GM21390 (cell line): ENCODE measurements at regions not wholly inside any gene's neighbourhood (a gene's known extent, or its start where the extent isn't known, plus 50 kb on each side); places are given as distances from the start of the nearest gene placed in this dataset.
"Not testable (repeated sequence)": the region's sequence is repeated elsewhere in the genome, so short reads cannot be mapped to it uniquely, and the experiment has no call there.

Experiments used
- ATAC-seq: cut with Tn5 transposase; IDR thresholded peaks from one replicate; pipeline ENCODE4 v1.9.1; 2021; ENCODE audit not compliant: unreplicated experiment

GRCh38 chr12:125540580-125541204 is 475.5 kb downstream of the AACS start:
- ATAC-seq: no peak

GRCh38 chr12:125544960-125545359 is 479.7 kb downstream of the AACS start:
- no peak for ATAC-seq

- no peak for ATAC-seq
Observed at GRCh38 chr12:125549171-125549570, 483.9 kb downstream of the AACS start.

GRCh38 chr12:125549836-125550235 is 484.6 kb downstream of the AACS start:
- ATAC-seq: no peak

- no peak for ATAC-seq
Observed at GRCh38 chr12:125552295-125552694, 487.1 kb downstream of the AACS start.

- not testable (repeated sequence) for ATAC-seq
Observed at GRCh38 chr12:125561008-125561407, 495.8 kb downstream of the AACS start.

GRCh38 chr12:125564753-125565152 is 499.5 kb downstream of the AACS start:
- ATAC-seq: no peak

GRCh38 chr12:125567581-125567980 is 502.3 kb downstream of the AACS start:
- no peak for ATAC-seq

GRCh38 chr12:125568306-125568705 is 503.1 kb downstream of the AACS start:
- ATAC-seq: no peak

GRCh38 chr12:125573271-125573670 is 508.0 kb downstream of the AACS start:
- ATAC-seq: no peak

- no peak for ATAC-seq
Observed at GRCh38 chr12:125577334-125577733, 512.1 kb downstream of the AACS start.

GRCh38 chr12:125579916-125580315 is 514.7 kb downstream of the AACS start:
- ATAC-seq: no peak

- no peak for ATAC-seq
Observed at GRCh38 chr12:125583071-125583470, 517.8 kb downstream of the AACS start.

GRCh38 chr12:125586441-125586840 is 521.2 kb downstream of the AACS start:
- no peak for ATAC-seq

GRCh38 chr12:125593269-125593668 is 528.0 kb downstream of the AACS start:
- ATAC-seq: no peak

GRCh38 chr12:125604976-125605375 is 539.7 kb downstream of the AACS start:
- no peak for ATAC-seq

- ATAC-seq: no peak
Observed at GRCh38 chr12:125606312-125606711, 541.1 kb downstream of the AACS start.

- no peak for ATAC-seq
Observed at GRCh38 chr12:125610292-125610691, 545.1 kb downstream of the AACS start.

GRCh38 chr12:125610971-125611370 is 545.7 kb downstream of the AACS start:
- ATAC-seq: no peak

- no peak for ATAC-seq
Observed at GRCh38 chr12:125614058-125614457, 548.8 kb downstream of the AACS start.

- no peak for ATAC-seq
Observed at GRCh38 chr12:125619723-125620122, 554.5 kb downstream of the AACS start.

GRCh38 chr12:125633686-125634085 is 568.5 kb downstream of the AACS start:
- ATAC-seq: no peak

- no peak for ATAC-seq
Observed at GRCh38 chr12:125634813-125635212, 569.6 kb downstream of the AACS start.
